Motor neuron (in vitro differentiated cells): ENCODE measurements at regions not wholly inside any gene's neighbourhood (a gene's known extent, or its start where the extent isn't known, plus 50 kb on each side); places are given as distances from the start of the nearest gene placed in this dataset.

ENCODE experiments used
- ATAC-seq, 8 experiments: fragments of 200-7000 bp; cut with Tn5 transposase; replicated peaks in 6 of 8; 2 replicates each; pipeline ENCODE4 v1.8.0; 2021; ENCODE audit warnings: mild to moderate bottlenecking in 8 of 8, moderate library complexity in 8 of 8
- H3K27ac ChIP-seq, 2 donors: fragments of 250-450 bp; sonication (Bioruptor Pico); 2 replicates each; pipeline ENCODE4 v1.9.0; 2021; ENCODE audit warnings: antibody characterized with exemption in 2 of 2, mild to moderate bottlenecking in 2 of 2, moderate library complexity in 1 of 2
- H3K4me1 ChIP-seq, 2 donors: fragments of 250-450 bp; sonication (Bioruptor Pico); replicated peaks in 1 of 2; 2 replicates each; pipeline ENCODE4 v1.6.1; 2021; ENCODE audit warnings: antibody characterized with exemption in 2 of 2, mild to moderate bottlenecking in 2 of 2, moderate library complexity in 1 of 2
- H3K4me3 ChIP-seq, 5 donors: fragments of 250-450 bp; sonication (Bioruptor Pico); 2 replicates each; pipeline ENCODE4 v1.9.0; 2021; ENCODE audit warnings: antibody characterized with exemption in 5 of 5, mild to moderate bottlenecking in 5 of 5, moderate library complexity in 4 of 5
- WGBS, 10 experiments: fragments of 450-650 bp; shearing (Covaris generic); methylation state at CpG; one replicate each; pipeline ENCODE4 v1.0.0; 2022; 5-methylcytosine and 5-hydroxymethylcytosine counted together
- in situ Hi-C, 9 experiments: fragments of 400-800 bp; cut with MboI; loops; one replicate each; pipeline ENCODE4 v1.15.0; 2021; ENCODE audit warnings: low sequenced_read_pairs in 9 of 9, low pct_unique_long_range_greater_than_20kb in 2 of 9; ENCODE audit not compliant: unreplicated experiment in 9 of 9

- in situ Hi-C loops = no loop called here
- WGBS, 10 experiments = 20 to 88% (median 58%) methylated on average over 1 to 3 of the region's 3 CpGs; no CpG with 5 or more reads in 5 of the 10 experiments
- H3K27ac ChIP-seq = no peak overlapping the region
- no peak overlapping the region for H3K4me3 ChIP-seq
- no peaks in the 10 kb centered on the region for H3K4me1 ChIP-seq
- ATAC-seq = no peak
These were observed 102.7 kb downstream of the PAX1 start for GRCh38 chr20:21808139-21808538.

GRCh38 chr20:21804802-21805201 lies 99.3 kb downstream of the PAX1 start:
- in situ Hi-C loops = no loop called here
- H3K4me1 ChIP-seq = no peaks in the 10 kb centered on the region
- H3K4me3 ChIP-seq = no peak overlapping the region
- H3K27ac ChIP-seq = no peak overlapping the region
- WGBS, 10 experiments = 3 to 90% (median 81%) methylated on average over 2 to 8 of the region's 8 CpGs; no CpG with 5 or more reads in 5 of the 10 experiments
- ATAC-seq = no peak

GRCh38 chr20:21801193-21801592 lies 95.7 kb downstream of the PAX1 start:
- no peaks in the 10 kb centered on the region for H3K4me1 ChIP-seq
- in situ Hi-C loops = no loop called here
- ATAC-seq = no peak
- no peak overlapping the region for H3K4me3 ChIP-seq
- H3K27ac ChIP-seq = no peak overlapping the region
- WGBS, 10 experiments = 0 to 94% (median 44%) methylated on average over 2 to 4 of the region's 4 CpGs; no CpG with 5 or more reads in 2 of the 10 experiments

- H3K27ac ChIP-seq = no peak overlapping the region
- H3K4me1 ChIP-seq = no peaks in the 10 kb centered on the region
- in situ Hi-C loops = no loop called here
- WGBS, 10 experiments = 40 to 100% (median 80%) methylated on average over 1 to 2 of the region's 5 CpGs; no CpG with 5 or more reads in 5 of the 10 experiments
- no peak overlapping the region for H3K4me3 ChIP-seq
- ATAC-seq = no peak
These were observed 92.9 kb downstream of the PAX1 start for GRCh38 chr20:21798384-21798783.

GRCh38 chr20:21796059-21796458 lies 90.6 kb downstream of the PAX1 start:
- WGBS, 10 experiments = 40 to 83% (median 83%) methylated on average over 1 of the region's 1 CpG; no CpG with 5 or more reads in 7 of the 10 experiments
- ATAC-seq = no peak
- Histone ChIP-seq H3K4me3 (no peak overlapping the region), H3K27ac (no peak overlapping the region), H3K4me1 (no peaks in the 10 kb centered on the region)
- in situ Hi-C loops = no loop called here

- 0 to 90% (median 52%) methylated on average over 2 to 5 of the region's 6 CpGs; no CpG with 5 or more reads in 1 of the 10 experiments for WGBS, 10 experiments
- in situ Hi-C loops = no loop called here
- no peak for ATAC-seq
These were observed 82.6 kb downstream of the PAX1 start for GRCh38 chr20:21788082-21788481.

GRCh38 chr20:21781446-21782075 lies 76.1 kb downstream of the PAX1 start:
- WGBS, 10 experiments = 12 to 85% (median 71%) methylated on average over 3 to 18 of the region's 24 CpGs; no CpG with 5 or more reads in 3 of the 10 experiments
- no peak overlapping the region for H3K4me3 ChIP-seq
- in situ Hi-C loops = no loop called here
- no peak overlapping the region for H3K27ac ChIP-seq
- no peak for ATAC-seq
- no peaks in the 10 kb centered on the region for H3K4me1 ChIP-seq

More at GRCh38 chr20:21788082-21788481, 82.6 kb downstream of the PAX1 start:
- Histone ChIP-seq H3K4me1 (no peaks in the 10 kb centered on the region), H3K4me3 (no peak overlapping the region), H3K27ac (no peak overlapping the region)

GRCh38 chr20:21780528-21780927 lies 75.1 kb downstream of the PAX1 start:
- no peak for ATAC-seq
- in situ Hi-C loops = no loop called here

More at GRCh38 chr20:21780528-21780927, 75.1 kb downstream of the PAX1 start:
- no peak overlapping the region for H3K27ac ChIP-seq
- no peaks in the 10 kb centered on the region for H3K4me1 ChIP-seq
- no peak overlapping the region for H3K4me3 ChIP-seq
- 0 to 100% (median 71%) methylated on average over 1 to 4 of the region's 4 CpGs; no CpG with 5 or more reads in 2 of the 10 experiments for WGBS, 10 experiments
